ENCODE measurements at regions not wholly inside any gene's neighbourhood (a gene's known extent, or its start where the extent isn't known, plus 50 kb on each side); places are given as distances from the start of the nearest gene placed in this dataset.

GRCh38 chr12:39188689-39189088 lies 254.2 kb downstream of the KIF21A start:
- no peaks in the 10 kb centered on the region for H3K36me3 ChIP-seq (ENCODE audit: insufficient read depth in 1 of 2, low read depth in 1 of 2)
- no peaks in the 10 kb centered on the region for H3K27me3 ChIP-seq (ENCODE audit: insufficient read depth in 3 of 3, low read length in 2 of 3)
- TF ChIP-seq, protein P1, sequence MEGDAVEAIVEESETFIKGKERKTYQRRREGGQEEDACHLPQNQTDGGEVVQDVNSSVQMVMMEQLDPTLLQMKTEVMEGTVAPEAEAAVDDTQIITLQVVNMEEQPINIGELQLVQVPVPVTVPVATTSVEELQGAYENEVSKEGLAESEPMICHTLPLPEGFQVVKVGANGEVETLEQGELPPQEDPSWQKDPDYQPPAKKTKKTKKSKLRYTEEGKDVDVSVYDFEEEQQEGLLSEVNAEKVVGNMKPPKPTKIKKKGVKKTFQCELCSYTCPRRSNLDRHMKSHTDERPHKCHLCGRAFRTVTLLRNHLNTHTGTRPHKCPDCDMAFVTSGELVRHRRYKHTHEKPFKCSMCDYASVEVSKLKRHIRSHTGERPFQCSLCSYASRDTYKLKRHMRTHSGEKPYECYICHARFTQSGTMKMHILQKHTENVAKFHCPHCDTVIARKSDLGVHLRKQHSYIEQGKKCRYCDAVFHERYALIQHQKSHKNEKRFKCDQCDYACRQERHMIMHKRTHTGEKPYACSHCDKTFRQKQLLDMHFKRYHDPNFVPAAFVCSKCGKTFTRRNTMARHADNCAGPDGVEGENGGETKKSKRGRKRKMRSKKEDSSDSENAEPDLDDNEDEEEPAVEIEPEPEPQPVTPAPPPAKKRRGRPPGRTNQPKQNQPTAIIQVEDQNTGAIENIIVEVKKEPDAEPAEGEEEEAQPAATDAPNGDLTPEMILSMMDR (IDR thresholded peaks at IDR 0.05), result no peak
- no peak overlapping the region for H3K4me3 ChIP-seq
- intact Hi-C loops (cut with DNase I), result no loop called here
- no peaks in the 10 kb centered on the region for H3K4me1 ChIP-seq
- H3K27ac ChIP-seq, result no peak overlapping the region
- no peak for DNase-seq
- no peaks in the 10 kb centered on the region for H3K9me3 ChIP-seq
- ATAC-seq, result no peak
- WGBS, 3 donors, result 91 to 94% (median 92%) methylated on average over 5 of the region's 5 CpGs

- ATAC-seq, result no peak
- intact Hi-C loops (cut with DNase I), result no loop called here
- no peaks in the 10 kb centered on the region for H3K36me3 ChIP-seq (ENCODE audit: insufficient read depth in 1 of 2, low read depth in 1 of 2)
- TF ChIP-seq, protein P1 (IDR thresholded peaks at IDR 0.05), result no peak
- no peak overlapping the region for H3K27ac ChIP-seq
- H3K4me3 ChIP-seq, result no peak overlapping the region
- H3K4me1 ChIP-seq, result no peaks in the 10 kb centered on the region
- WGBS, 3 donors, result 91 to 95% (median 92%) methylated on average over 10 to 11 of the region's 11 CpGs
- no peak for DNase-seq
- no peaks in the 10 kb centered on the region for H3K9me3 ChIP-seq
- H3K27me3 ChIP-seq (ENCODE audit: insufficient read depth in 3 of 3, low read length in 2 of 3), result no peaks in the 10 kb centered on the region
These were observed 256.2 kb downstream of the KIF21A start for GRCh38 chr12:39186744-39187143.

DNA sequence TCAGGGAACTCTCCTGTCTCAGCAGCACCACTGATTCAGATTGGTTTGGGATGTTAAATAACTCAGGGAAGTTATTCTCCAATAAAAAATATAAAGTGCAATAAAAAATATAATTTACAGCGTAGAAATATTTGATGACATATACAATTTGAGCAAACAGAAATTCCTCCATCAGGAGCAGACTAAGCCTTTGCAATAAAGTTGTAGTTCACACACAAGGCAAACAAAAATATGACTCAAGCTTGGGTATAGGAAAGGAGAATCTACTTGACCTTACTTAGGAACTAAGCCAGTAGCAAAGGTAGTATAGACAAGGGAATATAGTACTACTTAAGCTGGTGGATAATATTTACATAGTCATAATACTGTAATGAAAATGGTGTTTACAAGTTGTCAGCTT lies 264.1 kb downstream of the KIF21A start:
- TF ChIP-seq, protein P1 (IDR thresholded peaks at IDR 0.05), result no peak
- DNase-seq (no peak), ATAC-seq (no peak)
- WGBS, 3 donors, result 70 to 86% (median 74%) methylated on average over 1 of the region's 1 CpG
- no peak overlapping the region for H3K4me3 ChIP-seq
- H3K4me1 ChIP-seq, result no peaks in the 10 kb centered on the region
- no peaks in the 10 kb centered on the region for H3K9me3 ChIP-seq
- intact Hi-C loops (cut with DNase I), result no loop called here
- no peaks in the 10 kb centered on the region for H3K27me3 ChIP-seq (ENCODE audit: insufficient read depth in 3 of 3, low read length in 2 of 3)
- no peak overlapping the region for H3K27ac ChIP-seq
- no peaks in the 10 kb centered on the region for H3K36me3 ChIP-seq (ENCODE audit: insufficient read depth in 1 of 2, low read depth in 1 of 2)

- TF ChIP-seq, protein P1 (IDR thresholded peaks at IDR 0.05), result no peak
- intact Hi-C loops (cut with DNase I), result no loop called here
- H3K27me3 ChIP-seq (ENCODE audit: insufficient read depth in 3 of 3, low read length in 2 of 3), result no peaks in the 10 kb centered on the region
- no peaks in the 10 kb centered on the region for H3K4me1 ChIP-seq
- H3K27ac ChIP-seq, result no peak overlapping the region
- ATAC-seq, result no peak
- no peaks in the 10 kb centered on the region for H3K9me3 ChIP-seq
- H3K4me3 ChIP-seq, result no peak overlapping the region
- no peaks in the 10 kb centered on the region for H3K36me3 ChIP-seq (ENCODE audit: insufficient read depth in 1 of 2, low read depth in 1 of 2)
- no peak for DNase-seq
These were observed 266.6 kb downstream of the KIF21A start for GRCh38 chr12:39176356-39176755.

- 43 to 51% (median 46%) methylated on average over 2 of the region's 2 CpGs for WGBS, 3 donors
- no peak for ATAC-seq
These were observed 268.3 kb upstream of the CPNE8 start for GRCh38 chr12:39173726-39174125.

More at GRCh38 chr12:39173726-39174125, 268.3 kb upstream of the CPNE8 start:
- H3K27ac ChIP-seq, result no peak overlapping the region
- H3K4me3 ChIP-seq, result no peak overlapping the region
- no peaks in the 10 kb centered on the region for H3K27me3 ChIP-seq (ENCODE audit: insufficient read depth in 3 of 3, low read length in 2 of 3)
- no peaks in the 10 kb centered on the region for H3K4me1 ChIP-seq
- no peak for DNase-seq
- H3K9me3 ChIP-seq, result no peaks in the 10 kb centered on the region
- H3K36me3 ChIP-seq (ENCODE audit: insufficient read depth in 1 of 2, low read depth in 1 of 2), result no peaks in the 10 kb centered on the region
- intact Hi-C loops (cut with DNase I), result no loop called here
- TF ChIP-seq, protein P1 (IDR thresholded peaks at IDR 0.05), result no peak

Measured in psoas muscle (tissue), 7 donors.